ENCODE measurements at regions not wholly inside any gene's neighbourhood (a gene's known extent, or its start where the extent isn't known, plus 50 kb on each side); places are given as distances from the start of the nearest gene placed in this dataset.

- no peak for FAIRE-seq
- DNase-seq (ENCODE audit: low spot score in 2 of 2): no peak
Observed at GRCh38 chr13:86710896-86711295, 911.7 kb upstream of the SLITRK6 start.

- DNase-seq (ENCODE audit: low spot score in 2 of 2) (no peak), FAIRE-seq (no peak)
Observed at GRCh38 chr13:86714495-86714894, 915.3 kb upstream of the SLITRK6 start.

DNA sequence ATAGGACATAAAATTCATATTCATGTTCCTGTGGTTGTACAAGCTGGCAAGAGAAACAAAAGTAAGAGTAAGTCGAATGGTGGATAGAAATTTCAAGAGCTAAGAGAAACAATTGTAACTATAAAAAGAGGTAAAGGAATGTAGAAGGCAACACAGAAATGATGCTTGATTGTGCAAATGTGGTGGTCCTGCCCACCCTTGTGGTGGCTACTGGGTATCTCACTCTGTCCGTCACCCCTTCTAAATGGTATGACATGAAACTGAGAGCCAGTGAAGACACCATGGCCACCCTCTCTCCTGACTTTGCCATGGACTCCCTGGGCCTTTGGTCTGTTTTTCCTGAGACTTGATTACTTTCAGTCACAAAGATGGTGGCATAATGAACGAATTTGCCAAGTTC, 925.9 kb upstream of the SLITRK6 start:
- no peak for DNase-seq (ENCODE audit: low spot score in 2 of 2)

GRCh38 chr13:86729206-86729605, 930.0 kb upstream of the SLITRK6 start:
- DNase-seq (ENCODE audit: low spot score in 2 of 2) (no peak), FAIRE-seq (no peak)

More for the DNA sequence above, 925.9 kb upstream of the SLITRK6 start:
- no peak for FAIRE-seq

DNA sequence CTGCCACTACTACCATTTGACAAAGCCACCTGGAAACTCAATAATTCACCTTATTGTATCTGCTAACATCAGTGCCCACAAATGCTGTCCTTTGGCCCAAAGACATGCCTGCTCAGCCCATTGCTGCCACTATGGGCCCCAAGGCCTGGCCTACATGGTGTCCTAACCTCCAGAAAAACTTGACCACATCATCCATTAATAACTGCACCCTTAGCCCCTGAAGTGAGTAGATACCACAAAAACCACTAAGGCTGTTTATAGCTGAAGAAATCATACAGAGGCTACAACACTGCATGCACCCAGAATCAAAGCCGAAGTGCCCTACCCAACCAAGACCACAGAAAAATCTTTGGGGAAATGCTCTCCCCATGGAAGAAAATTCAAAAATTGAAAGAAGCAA, 932.8 kb upstream of the SLITRK6 start:
- FAIRE-seq (no peak), DNase-seq (ENCODE audit: low spot score in 2 of 2) (no peak)

DNA sequence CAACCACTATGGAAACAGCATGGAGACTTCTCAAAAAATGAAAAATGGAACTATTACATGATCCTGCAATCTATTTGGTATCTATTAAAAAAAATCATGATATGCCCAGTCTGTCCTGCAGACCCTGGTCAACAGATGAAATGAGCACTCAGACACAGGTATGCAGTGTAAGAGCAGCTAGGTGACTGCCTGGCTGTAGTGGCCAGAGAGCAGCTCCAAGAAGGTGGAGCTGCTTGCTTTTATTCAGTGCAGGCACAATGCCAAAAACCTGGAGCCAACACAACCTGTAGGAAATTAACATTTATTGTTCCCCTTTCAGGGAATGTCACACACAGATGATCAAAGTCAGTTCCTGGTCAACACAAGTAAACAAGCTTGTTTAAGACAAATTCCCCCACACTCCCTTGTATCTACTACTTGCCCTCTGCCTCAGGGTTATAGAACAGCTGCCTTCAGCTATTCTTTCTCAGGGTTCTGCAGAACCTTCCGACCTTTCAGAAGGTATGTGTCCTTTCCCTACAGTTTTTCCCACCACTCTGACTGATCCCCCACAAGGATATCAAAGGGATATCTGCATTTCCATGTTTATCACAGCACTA, 933.7 kb upstream of the SLITRK5 start:
- FAIRE-seq (no peak), DNase-seq (ENCODE audit: low spot score in 2 of 2) (no peak)

GRCh38 chr13:86741762-86742285, 929.3 kb upstream of the SLITRK5 start:
- FAIRE-seq (no peak), DNase-seq (ENCODE audit: low spot score in 2 of 2) (no peak)

DNA sequence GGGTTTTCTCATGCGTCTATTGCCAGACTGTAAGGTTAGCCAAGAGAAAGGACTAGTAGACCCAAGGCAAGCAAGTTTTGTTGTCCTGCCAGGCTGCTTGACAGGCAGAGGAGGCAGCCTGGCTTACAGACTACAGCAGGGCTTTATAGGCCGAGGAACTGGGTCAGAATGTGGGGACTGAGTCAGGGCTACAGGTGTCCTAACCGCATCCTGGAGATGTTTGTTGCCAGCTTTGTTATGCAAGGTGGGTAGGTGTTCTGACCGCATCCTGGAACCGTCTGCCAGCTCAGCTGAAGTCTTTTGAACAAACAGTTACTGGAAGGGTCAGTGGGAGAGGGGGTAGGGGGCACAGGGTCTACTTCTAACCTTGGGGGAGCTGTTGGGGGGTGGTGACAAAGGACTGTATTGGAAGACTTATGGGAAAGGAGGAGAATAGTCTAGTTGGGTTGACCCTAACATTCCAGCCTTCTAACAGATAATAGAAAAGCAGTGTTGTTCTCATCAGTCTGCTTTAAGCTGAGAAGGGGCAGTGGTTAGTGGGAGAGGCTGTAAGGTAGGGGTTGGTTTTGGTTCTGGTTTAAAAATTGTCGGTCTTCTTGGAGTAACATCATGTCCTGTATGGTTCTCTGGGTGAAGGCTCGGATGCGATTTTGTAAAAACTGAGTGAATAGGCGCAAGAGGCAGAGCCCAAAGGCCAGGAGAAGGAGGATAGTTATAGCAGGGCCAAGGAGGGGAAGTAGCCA, 913.8 kb upstream of the SLITRK5 start:
- no peak for DNase-seq (ENCODE audit: low spot score in 2 of 2)
- no peak for FAIRE-seq

DNA sequence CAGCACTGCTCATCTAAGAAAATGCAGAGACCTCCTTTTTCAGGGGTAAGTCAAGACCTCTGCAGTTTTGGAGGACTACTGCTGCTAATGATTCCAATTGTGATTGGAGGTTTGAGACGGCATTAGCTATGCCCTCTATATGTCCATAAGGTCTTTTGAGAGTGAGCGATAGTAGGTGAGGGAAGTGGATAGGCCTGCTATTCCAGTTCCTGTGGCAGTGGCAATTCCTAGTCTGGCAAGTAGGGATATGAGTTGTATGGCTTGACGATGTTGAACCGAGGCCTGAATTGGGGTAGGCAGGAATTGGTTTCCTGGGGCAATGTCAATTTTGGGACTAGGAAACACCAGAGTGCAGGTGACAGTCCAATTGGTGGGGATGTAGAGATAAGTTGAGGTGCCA, 913.1 kb upstream of the SLITRK5 start:
- FAIRE-seq (no peak), DNase-seq (ENCODE audit: low spot score in 2 of 2) (no peak)

DNA sequence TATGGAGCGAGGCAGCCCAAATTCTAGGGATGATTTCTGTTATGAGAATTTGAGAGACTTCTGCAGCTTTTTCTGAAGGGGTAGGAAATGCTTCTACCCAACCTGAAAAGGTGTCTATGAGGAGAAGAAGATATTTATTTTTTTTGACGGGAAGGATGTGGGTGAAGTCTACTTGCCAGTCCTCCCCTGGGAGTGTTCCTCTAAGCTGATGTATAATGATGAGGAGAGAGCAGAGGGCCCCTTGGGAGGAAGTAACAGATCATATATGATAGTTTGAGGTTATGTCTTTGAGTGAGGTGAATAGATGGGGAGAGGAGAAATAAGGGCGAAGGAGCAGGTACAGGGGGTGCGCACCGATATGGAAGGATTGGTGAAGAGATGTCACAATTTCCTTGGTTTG, 910.6 kb upstream of the SLITRK5 start:
- DNase-seq (ENCODE audit: low spot score in 2 of 2) (no peak), FAIRE-seq (no peak)

- DNase-seq (ENCODE audit: low spot score in 2 of 2): no peak
- no peak for FAIRE-seq
Observed at GRCh38 chr13:86765462-86765861, 905.7 kb upstream of the SLITRK5 start.

GRCh38 chr13:86788616-86789015, 882.6 kb upstream of the SLITRK5 start:
- DNase-seq (ENCODE audit: low spot score in 2 of 2) (no peak), FAIRE-seq (no peak)

GRCh38 chr13:86792153-86792651, 879.0 kb upstream of the SLITRK5 start:
- no peak for FAIRE-seq
- no peak for DNase-seq (ENCODE audit: low spot score in 2 of 2)

GRCh38 chr13:86795858-86796257, 875.3 kb upstream of the SLITRK5 start:
- FAIRE-seq (no peak), DNase-seq (ENCODE audit: low spot score in 2 of 2) (no peak)

GRCh38 chr13:86810361-86810760, 860.8 kb upstream of the SLITRK5 start:
- DNase-seq (ENCODE audit: low spot score in 2 of 2) (no peak), FAIRE-seq (no peak)

- DNase-seq (ENCODE audit: low spot score in 2 of 2) (no peak), FAIRE-seq (no peak)
Observed at GRCh38 chr13:86813198-86813597, 858.0 kb upstream of the SLITRK5 start.

- DNase-seq (ENCODE audit: low spot score in 2 of 2) (no peak), FAIRE-seq (no peak)
Observed at GRCh38 chr13:86825410-86825809, 845.8 kb upstream of the SLITRK5 start.

GRCh38 chr13:86826232-86826631, 844.9 kb upstream of the SLITRK5 start:
- no peak for FAIRE-seq
- no peak for DNase-seq (ENCODE audit: low spot score in 2 of 2)

DNA sequence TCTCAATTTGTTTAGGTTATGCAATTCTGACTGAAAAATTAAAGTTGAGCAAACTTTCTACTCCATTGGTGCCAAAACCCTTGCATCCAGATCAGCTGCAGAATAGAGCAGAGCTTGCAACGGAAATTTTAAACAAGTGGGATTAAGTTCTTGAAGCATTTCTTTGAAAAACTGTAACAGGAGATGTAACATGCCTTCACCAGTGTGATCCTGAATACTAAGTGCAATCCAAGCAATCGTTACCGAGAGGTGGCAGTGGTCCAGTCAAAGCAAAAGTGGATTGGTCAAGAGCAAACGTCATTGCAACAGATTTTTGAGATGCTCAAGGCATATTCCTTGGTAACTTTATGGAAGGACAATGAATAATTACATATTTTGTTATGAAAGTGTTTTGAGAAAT, 841.1 kb upstream of the SLITRK5 start:
- DNase-seq (ENCODE audit: low spot score in 2 of 2) (no peak), FAIRE-seq (no peak)

GRCh38 chr13:86831084-86831483, 840.1 kb upstream of the SLITRK5 start:
- DNase-seq (ENCODE audit: low spot score in 2 of 2) (no peak), FAIRE-seq (no peak)

DNA sequence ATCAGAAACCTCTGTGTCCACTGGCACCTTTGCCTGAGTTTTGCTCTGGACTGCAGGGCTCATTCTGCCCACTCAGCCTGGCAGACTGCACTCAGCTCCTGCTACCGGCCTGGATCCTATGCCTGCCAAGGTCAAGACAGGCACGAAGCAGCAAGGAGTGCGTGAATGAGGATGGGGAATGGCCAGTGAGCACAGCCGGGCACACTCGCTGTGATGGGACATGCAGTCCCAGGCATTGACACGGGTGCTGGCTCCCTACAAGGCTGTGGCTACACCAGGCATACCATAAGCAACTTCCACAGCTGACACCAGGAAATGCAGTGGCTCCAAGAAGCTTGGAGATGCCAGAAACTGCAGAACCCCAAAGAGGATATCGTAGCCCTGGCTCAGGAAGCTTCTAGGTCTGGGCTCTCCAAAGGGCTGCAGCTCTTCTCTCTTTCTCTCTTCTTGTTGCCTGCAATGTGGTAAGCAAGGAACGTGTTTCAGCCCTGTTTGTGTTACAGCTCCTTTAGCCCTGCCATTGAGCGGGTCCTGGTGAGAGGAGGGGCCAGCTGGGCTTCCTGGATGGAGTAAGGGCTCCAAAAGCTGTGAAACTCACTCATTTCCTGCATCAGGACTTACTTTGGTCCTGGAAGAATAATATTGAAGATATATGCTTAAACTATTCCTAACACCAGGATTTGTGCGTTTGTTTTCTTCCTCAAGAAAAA, 832.6 kb upstream of the SLITRK5 start:
- DNase-seq (ENCODE audit: low spot score in 2 of 2): no peak
- no peak for FAIRE-seq

Data from frontal cortex (tissue), 3 donors.